ENCODE measurements at regions not wholly inside any gene's neighbourhood (a gene's known extent, or its start where the extent isn't known, plus 50 kb on each side); places are given as distances from the start of the nearest gene placed in this dataset.
A peak's percentile ranks its signal among the peaks of the same experiment; 100 is the strongest.

GRCh38 chr1:64401285-64401684, 68.6 kb upstream of the CACHD1 start:
- FAIRE-seq: no peak
- H3K4me3 ChIP-seq: no peak overlapping the region

DNA sequence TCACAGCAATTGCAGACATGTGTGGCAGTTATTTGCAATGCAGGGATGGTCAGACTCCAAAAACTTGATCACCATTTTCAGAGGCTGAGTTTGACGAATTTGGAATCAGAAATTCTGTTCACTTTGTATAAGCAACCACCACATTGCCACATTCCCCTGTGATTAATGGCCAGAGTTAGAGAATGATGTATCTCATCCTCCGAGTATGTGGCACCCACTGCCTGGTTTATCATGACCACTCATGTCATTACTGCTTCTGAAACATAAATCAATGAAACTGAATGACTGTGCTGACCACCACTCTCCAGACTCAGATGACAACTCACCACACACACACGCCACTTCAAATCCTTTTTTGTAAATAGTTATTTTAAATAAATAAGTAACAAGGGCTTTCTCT, 66.6 kb upstream of the CACHD1 start:
- DNase-seq (ENCODE audit: low read depth in 1 of 2, low spot score in 1 of 2): no peak
- ChIA-PET CTCF (no interaction called here), POLR2A (no interaction called here)

More at GRCh38 chr1:64401285-64401684, 68.6 kb upstream of the CACHD1 start:
- Histone ChIP-seq H3K27ac (no peak overlapping the region), H3K4me2 (no peak overlapping the region), H3K9me3 (no peaks in the 10 kb centered on the region), H3K4me1 (no peaks in the 10 kb centered on the region)
- no peak for ATAC-seq
- POLR2A ChIA-PET: no interaction called here
- CTCF ChIA-PET: no interaction called here
- WGBS (ENCODE audit: missing lambda C conversion rate): 18% methylated on average over 1 of the region's 1 CpG
- DNase-seq (ENCODE audit: low read depth in 1 of 2, low spot score in 1 of 2): no peak
- TF ChIP-seq, protein P1, sequence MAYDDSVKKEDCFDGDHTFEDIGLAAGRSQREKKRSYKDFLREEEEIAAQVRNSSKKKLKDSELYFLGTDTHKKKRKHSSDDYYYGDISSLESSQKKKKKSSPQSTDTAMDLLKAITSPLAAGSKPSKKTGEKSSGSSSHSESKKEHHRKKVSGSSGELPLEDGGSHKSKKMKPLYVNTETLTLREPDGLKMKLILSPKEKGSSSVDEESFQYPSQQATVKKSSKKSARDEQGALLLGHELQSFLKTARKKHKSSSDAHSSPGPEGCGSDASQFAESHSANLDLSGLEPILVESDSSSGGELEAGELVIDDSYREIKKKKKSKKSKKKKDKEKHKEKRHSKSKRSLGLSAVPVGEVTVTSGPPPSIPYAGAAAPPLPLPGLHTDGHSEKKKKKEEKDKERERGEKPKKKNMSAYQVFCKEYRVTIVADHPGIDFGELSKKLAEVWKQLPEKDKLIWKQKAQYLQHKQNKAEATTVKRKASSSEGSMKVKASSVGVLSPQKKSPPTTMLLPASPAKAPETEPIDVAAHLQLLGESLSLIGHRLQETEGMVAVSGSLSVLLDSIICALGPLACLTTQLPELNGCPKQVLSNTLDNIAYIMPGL (CRISPR knock-in tag; IDR thresholded peaks at IDR 0.05; ENCODE audit: borderline replicate concordance): no peak
- TF ChIP-seq JUN (IDR thresholded peaks at IDR 0.05) (no peak), HES2 (IDR thresholded peaks at IDR 0.05) (no peak), ZNF302 (CRISPR knock-in tag; IDR thresholded peaks at IDR 0.05) (no peak), RNF2 (IDR thresholded peaks at IDR 0.05; ENCODE audit: borderline replicate concordance, low read depth) (no peak), SREBF2 (IDR thresholded peaks at IDR 0.05) (no peak), FOSB (CRISPR knock-in tag; IDR thresholded peaks at IDR 0.05) (no peak), CBX8 (IDR thresholded peaks at IDR 0.05) (no peak)

DNA sequence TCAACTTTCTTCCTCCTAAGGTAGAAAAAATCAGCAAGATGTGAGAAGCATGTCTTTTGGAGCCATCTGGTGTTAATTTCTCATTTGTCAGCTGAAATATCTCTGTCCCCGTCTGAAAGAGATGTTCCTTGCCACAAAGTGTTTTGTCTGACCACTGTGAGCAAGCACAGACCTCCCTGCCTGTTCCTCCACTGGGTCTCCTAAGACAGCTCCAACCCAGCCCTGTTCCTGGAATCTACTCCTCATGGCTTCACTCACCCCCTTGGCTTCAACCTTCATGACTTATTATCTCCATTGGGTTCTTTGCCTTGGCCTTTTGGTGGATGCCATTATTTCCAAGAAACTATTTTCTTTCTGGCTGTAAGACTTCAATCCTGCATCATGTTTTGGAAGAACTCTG, 65.7 kb upstream of the CACHD1 start:
- ChIA-PET POLR2A (no interaction called here), CTCF (no interaction called here)
- no peak overlapping the region for H3K27ac ChIP-seq
- H3K4me1 ChIP-seq: no peaks in the 10 kb centered on the region
- H3K4me2 ChIP-seq: no peak overlapping the region
- ATAC-seq (no peak), DNase-seq (ENCODE audit: low read depth in 1 of 2, low spot score in 1 of 2) (no peak), FAIRE-seq (no peak)
- H3K9me3 ChIP-seq: no peaks in the 10 kb centered on the region
- TF ChIP-seq RAD21 (conservative IDR thresholded peaks at IDR 0.05 in 1 of 2, IDR thresholded peaks at IDR 0.05 in 1 of 2): 0 out of 5 replicates have a peak, but pooled peaks of 1 of the 2 experiments have one; percentile 14
- TF ChIP-seq HOXB5 (CRISPR knock-in tag; IDR thresholded peaks at IDR 0.05): no peak
- TF ChIP-seq MAZ (IDR thresholded peaks at IDR 0.05; ENCODE audit: borderline replicate concordance, low read depth, low read length): no peak
- TF ChIP-seq SMC3 (IDR thresholded peaks at IDR 0.05): no peak
- no peak for TF ChIP-seq NFE2L2 (conservative IDR thresholded peaks at IDR 0.05; ENCODE audit: low read length)
- WGBS (ENCODE audit: missing lambda C conversion rate): 13% methylated on average over 1 of the region's 1 CpG
- H3K4me3 ChIP-seq: no peak overlapping the region

More for the DNA sequence above, 66.6 kb upstream of the CACHD1 start:
- ATAC-seq: no peak
- no peak overlapping the region for H3K4me2 ChIP-seq
- no peaks in the 10 kb centered on the region for H3K9me3 ChIP-seq
- no peak overlapping the region for H3K4me3 ChIP-seq
- no peak overlapping the region for H3K27ac ChIP-seq
- 38% methylated on average over 3 of the region's 3 CpGs for WGBS (ENCODE audit: missing lambda C conversion rate)
- TF ChIP-seq ATOH8 (CRISPR knock-in tag; IDR thresholded peaks at IDR 0.05; ENCODE audit: low read depth) (no peak), HOXA7 (CRISPR knock-in tag; IDR thresholded peaks at IDR 0.05) (no peak), POLR2AphosphoS2 (conservative IDR thresholded peaks at IDR 0.05; ENCODE audit: low read length) (no peak), ESRRA (IDR thresholded peaks at IDR 0.05; ENCODE audit: borderline replicate concordance, low read length) (no peak), USF2 (IDR thresholded peaks at IDR 0.05) (no peak), MAZ (IDR thresholded peaks at IDR 0.05; ENCODE audit: borderline replicate concordance, low read depth, low read length) (no peak), HOXB5 (CRISPR knock-in tag; IDR thresholded peaks at IDR 0.05) (no peak), SMC3 (IDR thresholded peaks at IDR 0.05) (no peak), CBX8 (IDR thresholded peaks at IDR 0.05) (no peak), NPAS2 (CRISPR knock-in tag; IDR thresholded peaks at IDR 0.05; ENCODE audit: borderline replicate concordance) (no peak), ZSCAN20 (CRISPR knock-in tag; IDR thresholded peaks at IDR 0.05) (no peak), RARB (CRISPR knock-in tag; IDR thresholded peaks at IDR 0.05) (no peak), JUN (IDR thresholded peaks at IDR 0.05) (no peak), TFCP2L1 (CRISPR knock-in tag; IDR thresholded peaks at IDR 0.05) (no peak), GATA3 (IDR thresholded peaks at IDR 0.05; ENCODE audit: borderline replicate concordance) (no peak), FOSL2 (IDR thresholded peaks at IDR 0.05) (no peak), FOSL2 (CRISPR knock-in tag; IDR thresholded peaks at IDR 0.05) (no peak), RCOR1 (IDR thresholded peaks at IDR 0.05; ENCODE audit: low read depth, low read length) (no peak)
- TF ChIP-seq, protein P2, sequence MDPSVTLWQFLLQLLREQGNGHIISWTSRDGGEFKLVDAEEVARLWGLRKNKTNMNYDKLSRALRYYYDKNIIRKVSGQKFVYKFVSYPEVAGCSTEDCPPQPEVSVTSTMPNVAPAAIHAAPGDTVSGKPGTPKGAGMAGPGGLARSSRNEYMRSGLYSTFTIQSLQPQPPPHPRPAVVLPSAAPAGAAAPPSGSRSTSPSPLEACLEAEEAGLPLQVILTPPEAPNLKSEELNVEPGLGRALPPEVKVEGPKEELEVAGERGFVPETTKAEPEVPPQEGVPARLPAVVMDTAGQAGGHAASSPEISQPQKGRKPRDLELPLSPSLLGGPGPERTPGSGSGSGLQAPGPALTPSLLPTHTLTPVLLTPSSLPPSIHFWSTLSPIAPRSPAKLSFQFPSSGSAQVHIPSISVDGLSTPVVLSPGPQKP (IDR thresholded peaks at IDR 0.05; ENCODE audit: low read depth, low read length): no peak
- FAIRE-seq: no peak
- H3K4me1 ChIP-seq: no peaks in the 10 kb centered on the region
